Stomach smooth muscle (tissue), 2 donors: ENCODE measurements at regions not wholly inside any gene's neighbourhood (a gene's known extent, or its start where the extent isn't known, plus 50 kb on each side); places are given as distances from the start of the nearest gene placed in this dataset.

Experiments used
- H3K27ac ChIP-seq: one replicate; pipeline ENCODE4 v1.7.0; 2013; ENCODE audit warnings: mild to moderate bottlenecking, low read length, inconsistent platforms
- H3K27me3 ChIP-seq, 2 donors: one replicate each; pipeline ENCODE4 v1.7.0; 2013; ENCODE audit warnings: low read length in 2 of 2; ENCODE audit not compliant: insufficient read depth in 2 of 2, control insufficient read depth in 1 of 2
- H3K36me3 ChIP-seq, 2 donors: one replicate each; pipeline ENCODE4 v1.7.0; 2013; ENCODE audit warnings: low read length in 2 of 2; ENCODE audit not compliant: control insufficient read depth in 2 of 2, insufficient read depth in 2 of 2
- H3K4me1 ChIP-seq: one replicate; pipeline ENCODE4 v1.7.0; 2013; ENCODE audit warnings: low read length; ENCODE audit not compliant: control insufficient read depth, insufficient read depth
- H3K4me3 ChIP-seq, 2 donors: one replicate each; pipeline ENCODE4 v1.7.0; 2013; ENCODE audit warnings: low read length in 2 of 2
- H3K9ac ChIP-seq, 2 donors: one replicate each; pipeline ENCODE4 v1.7.0; 2013; ENCODE audit warnings: low read length in 2 of 2, mild to moderate bottlenecking in 1 of 2
- H3K9me3 ChIP-seq, 2 donors: one replicate each; pipeline ENCODE4 v1.7.0; 2013; ENCODE audit warnings: low read length in 2 of 2; ENCODE audit not compliant: control insufficient read depth in 2 of 2
- donor health status: healthy.
- donor health status: Pancreatic carcinoma.

DNA sequence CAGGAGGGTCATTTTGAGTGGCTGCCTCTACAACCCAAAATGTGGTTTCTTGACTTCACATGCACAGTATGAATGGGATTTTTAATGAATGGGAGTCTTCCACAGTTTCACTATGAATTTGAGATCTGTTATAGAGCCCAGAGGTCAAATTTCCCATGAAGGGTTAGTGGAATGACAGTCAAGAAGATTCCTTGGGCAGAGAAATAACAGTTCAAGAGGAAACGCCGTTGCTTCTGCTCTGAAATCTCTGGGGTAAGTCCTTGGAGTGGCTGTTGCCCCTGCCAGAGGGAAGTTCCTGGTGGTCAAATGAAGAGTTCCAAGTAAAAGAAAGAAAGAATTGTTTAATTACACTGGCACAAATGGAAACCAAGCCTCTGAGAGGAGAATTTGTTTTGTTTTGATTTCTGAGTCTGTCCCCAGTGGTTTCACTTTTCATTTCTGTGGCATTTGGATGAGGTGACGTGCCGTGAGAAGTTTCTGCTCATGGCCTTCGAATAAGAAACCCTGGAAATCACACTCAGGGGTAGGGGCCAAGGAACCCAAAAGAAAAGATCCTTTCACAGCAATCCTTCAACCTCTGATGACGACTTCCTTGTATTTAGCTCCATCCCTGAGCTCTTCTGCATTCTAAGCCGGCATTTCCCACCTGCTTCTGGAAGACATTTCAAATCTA lies 77.5 kb upstream of the IL12A start:
- Histone ChIP-seq H3K9ac (peak overlapping the region; percentile 14 to 30), H3K9me3 (no peaks in the 10 kb centered on the region), H3K27ac (peak overlapping the region; percentile 38), H3K4me3 (peak overlapping the region; percentile 31 to 67), H3K36me3 (no peaks in the 10 kb centered on the region), H3K27me3 (no peaks in the 10 kb centered on the region), H3K4me1 (no peaks in the 10 kb centered on the region)

DNA sequence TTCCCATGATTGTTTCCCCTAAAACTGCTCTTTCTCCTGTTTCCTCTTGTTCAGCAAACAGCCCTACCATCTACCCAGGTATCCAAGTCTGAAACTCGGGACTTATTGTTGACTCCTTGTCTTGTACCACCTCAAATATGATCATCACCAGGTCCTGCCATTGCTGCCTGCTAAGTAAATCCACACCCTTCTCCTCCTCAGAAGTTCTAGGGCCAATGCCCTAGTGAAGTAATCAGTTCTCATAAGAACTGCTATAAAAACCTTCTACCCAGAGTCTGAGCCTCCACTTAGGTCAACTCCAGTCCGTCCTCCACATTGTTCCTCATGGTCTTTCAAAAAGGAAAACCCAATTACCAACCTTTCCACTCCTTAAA lies 77.0 kb upstream of the IL12A start:
- peak overlapping the region in 1 of 2 donors; percentile 30 for H3K9ac ChIP-seq
- H3K36me3 ChIP-seq, result no peaks in the 10 kb centered on the region
- H3K4me3 ChIP-seq, result peak overlapping the region; percentile 31 to 67
- no peak overlapping the region for H3K27ac ChIP-seq
- no peaks in the 10 kb centered on the region for H3K27me3 ChIP-seq
- no peaks in the 10 kb centered on the region for H3K9me3 ChIP-seq
- H3K4me1 ChIP-seq, result no peaks in the 10 kb centered on the region

DNA sequence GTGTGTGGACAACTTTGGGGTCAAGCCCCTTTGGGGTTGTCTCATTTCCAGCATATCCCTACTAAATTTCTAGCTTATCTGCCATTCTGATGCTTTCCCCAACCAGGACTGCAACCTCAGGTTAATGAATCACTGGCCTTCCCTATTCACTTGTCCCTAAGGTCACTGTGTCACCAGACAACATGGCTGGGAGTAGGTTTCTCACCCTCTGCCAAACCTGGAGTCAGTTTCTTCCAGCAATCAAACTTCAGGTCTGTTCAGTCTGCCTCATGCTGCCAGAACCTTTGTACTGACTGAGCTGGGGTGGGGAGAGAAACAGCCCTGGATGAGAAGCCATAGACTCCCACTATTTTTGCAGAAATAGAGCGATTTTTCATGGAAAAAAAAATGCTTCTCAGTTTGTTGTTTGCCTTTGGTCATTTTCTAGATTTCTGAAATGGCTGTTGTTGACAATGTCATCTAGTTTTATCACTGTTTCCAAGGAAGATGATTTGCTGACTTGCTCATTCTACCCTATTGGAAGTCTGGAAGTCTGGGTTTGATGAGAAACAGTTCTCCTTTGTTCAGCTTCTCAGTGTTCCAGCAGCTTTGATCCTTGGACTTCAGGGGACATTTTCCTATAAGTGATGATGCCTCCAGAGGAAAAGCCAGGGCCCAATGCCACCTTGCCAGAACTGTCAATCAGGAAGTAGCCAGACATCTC lies 74.8 kb upstream of the IL12A start:
- Histone ChIP-seq H3K27me3 (no peaks in the 10 kb centered on the region), H3K27ac (no peak overlapping the region), H3K4me1 (no peaks in the 10 kb centered on the region), H3K4me3 (no peak overlapping the region), H3K9ac (no peak overlapping the region), H3K9me3 (no peaks in the 10 kb centered on the region), H3K36me3 (no peaks in the 10 kb centered on the region)

DNA sequence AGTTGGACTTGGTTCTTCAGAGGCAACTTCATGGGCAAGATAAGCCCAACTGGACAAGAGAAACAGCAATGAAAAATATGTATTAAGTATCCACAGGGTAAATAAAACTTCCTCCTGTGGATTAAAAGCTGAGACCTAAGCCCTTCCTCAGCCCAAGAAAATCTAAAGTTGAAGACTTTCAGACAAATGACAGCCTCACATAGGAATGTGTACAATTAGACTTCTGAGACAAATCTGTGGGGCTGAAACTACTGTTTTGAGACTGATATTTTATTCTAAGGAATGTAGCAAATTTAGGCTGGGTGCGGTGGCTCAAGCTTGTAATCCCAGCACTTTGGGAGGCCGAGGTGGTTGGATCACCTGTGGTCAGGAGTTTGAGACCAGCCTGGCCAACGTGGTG lies 74.2 kb upstream of the IL12A start:
- H3K27me3 ChIP-seq, result no peaks in the 10 kb centered on the region
- H3K4me1 ChIP-seq, result no peaks in the 10 kb centered on the region
- H3K4me3 ChIP-seq, result no peak overlapping the region
- H3K27ac ChIP-seq, result no peak overlapping the region
- H3K9ac ChIP-seq, result no peak overlapping the region
- no peaks in the 10 kb centered on the region for H3K36me3 ChIP-seq
- no peaks in the 10 kb centered on the region for H3K9me3 ChIP-seq

DNA sequence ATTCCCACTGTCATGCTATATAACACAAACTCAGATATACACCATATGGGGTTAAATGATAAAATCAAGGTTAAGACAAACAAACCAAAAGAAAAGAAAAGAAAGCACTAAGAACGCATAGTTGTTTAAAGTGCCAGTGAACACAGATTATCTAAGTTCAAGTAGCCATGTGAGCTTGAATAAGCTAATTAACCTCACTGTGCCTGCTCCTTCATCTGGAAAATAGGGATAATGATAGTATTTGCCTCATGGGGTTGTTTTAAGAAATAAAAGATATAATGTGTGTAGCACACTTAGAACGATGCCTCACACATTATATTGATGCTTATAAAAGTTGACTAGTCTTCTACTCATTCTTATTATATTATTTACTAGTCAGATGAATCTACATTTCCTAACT lies 72.6 kb upstream of the IL12A start:
- H3K4me3 ChIP-seq, result no peak overlapping the region
- H3K4me1 ChIP-seq, result no peaks in the 10 kb centered on the region
- no peak overlapping the region for H3K27ac ChIP-seq
- H3K36me3 ChIP-seq, result no peaks in the 10 kb centered on the region
- no peaks in the 10 kb centered on the region for H3K9me3 ChIP-seq
- H3K27me3 ChIP-seq, result no peaks in the 10 kb centered on the region
- no peak overlapping the region for H3K9ac ChIP-seq

DNA sequence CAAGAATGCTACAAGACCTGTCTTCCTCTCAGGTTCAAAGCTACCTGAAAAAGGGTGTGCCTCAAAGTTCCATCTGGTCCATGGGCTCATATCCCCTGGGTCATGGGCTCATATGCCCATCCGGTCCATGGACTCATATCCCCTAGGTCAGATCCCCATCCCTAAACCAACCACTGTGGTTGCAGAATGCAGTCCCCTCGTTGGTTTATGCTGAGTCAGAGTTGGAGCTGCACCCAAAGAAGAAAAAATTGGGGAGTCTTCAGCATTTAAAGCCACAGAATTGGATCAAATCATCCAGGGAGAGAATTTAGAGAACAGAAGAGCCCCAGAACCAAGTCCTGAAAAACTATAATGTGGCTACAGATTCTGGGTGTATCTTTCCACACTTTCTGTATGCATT lies 71.5 kb upstream of the IL12A start:
- Histone ChIP-seq H3K4me1 (no peaks in the 10 kb centered on the region), H3K9me3 (no peaks in the 10 kb centered on the region), H3K4me3 (no peak overlapping the region), H3K36me3 (no peaks in the 10 kb centered on the region), H3K27ac (no peak overlapping the region), H3K9ac (no peak overlapping the region), H3K27me3 (no peaks in the 10 kb centered on the region)

DNA sequence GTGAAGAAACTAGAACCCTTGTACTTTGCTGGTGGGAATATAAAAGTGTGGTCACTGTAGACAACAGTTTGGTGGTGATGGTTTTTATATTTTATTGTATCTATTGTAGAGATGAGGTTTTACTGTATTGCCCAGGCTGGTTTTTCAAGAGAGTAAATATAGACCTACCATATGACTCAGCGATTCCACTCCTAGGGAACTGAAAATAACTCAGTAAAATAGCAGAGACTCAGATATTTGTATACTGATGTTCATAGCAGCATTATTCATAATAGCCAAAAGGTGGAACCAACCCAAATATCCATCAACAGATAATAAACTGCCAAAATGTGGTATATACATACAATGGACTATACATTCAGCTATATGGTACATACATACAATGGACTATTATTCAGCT lies 68.8 kb upstream of the IL12A start:
- Histone ChIP-seq H3K36me3 (no peaks in the 10 kb centered on the region), H3K9me3 (no peaks in the 10 kb centered on the region), H3K4me3 (no peak overlapping the region), H3K4me1 (no peaks in the 10 kb centered on the region), H3K27ac (no peak overlapping the region), H3K9ac (no peak overlapping the region), H3K27me3 (no peaks in the 10 kb centered on the region)

DNA sequence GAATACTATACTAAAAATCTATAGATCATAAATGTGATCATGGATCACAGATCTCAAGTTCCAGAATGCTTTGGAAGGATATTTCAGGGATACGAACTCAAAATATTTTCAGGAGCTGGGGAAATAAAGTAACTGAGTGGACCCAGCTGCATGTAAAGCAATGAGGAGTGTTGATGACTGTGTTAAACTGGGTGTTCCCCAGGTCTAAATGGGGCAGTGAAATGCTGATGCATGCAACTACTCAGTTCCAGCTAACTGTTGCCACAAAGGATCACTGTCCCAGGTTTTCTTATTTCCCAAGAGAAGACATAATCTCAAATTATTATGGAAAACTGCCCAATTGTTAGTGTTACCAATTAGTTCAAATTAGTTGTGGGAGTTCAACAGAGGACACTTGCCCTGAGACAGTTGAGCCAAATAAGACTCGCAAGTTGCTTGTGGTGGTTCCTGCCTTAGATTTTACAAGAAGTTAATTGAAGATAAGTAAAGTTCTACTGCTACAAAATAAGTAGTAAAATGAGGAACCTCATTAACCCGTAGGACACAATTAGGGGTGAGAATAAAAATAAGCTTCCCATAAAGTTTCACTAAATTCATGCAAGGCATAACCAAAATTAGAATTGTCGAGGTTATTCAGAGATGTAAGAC lies 66.3 kb upstream of the IL12A start:
- H3K27ac ChIP-seq, result no peak overlapping the region
- H3K9me3 ChIP-seq, result no peaks in the 10 kb centered on the region
- no peaks in the 10 kb centered on the region for H3K36me3 ChIP-seq
- no peaks in the 10 kb centered on the region for H3K4me1 ChIP-seq
- H3K9ac ChIP-seq, result no peak overlapping the region
- no peak overlapping the region for H3K4me3 ChIP-seq
- no peaks in the 10 kb centered on the region for H3K27me3 ChIP-seq

DNA sequence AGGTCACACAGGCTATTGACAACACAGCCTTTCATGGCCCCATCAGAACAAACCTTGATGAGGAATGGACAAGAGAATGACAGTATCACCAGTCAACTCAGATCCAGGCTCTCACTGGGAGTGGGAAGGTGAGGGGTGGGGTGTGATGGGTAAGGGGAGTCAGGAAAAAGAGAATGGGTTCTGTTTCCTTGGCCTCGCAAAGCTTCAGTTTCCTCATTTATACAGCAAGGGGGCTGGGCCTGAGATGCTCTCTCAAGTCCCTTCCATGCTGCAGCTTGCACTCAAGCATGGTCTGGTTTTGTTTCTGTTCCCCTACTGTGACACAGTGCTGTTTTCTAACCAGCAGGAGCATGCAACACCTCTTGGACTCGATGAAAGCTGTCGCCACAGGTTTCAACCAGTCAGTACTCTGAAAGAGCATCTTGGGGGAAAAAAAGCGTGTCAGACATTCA lies 65.7 kb upstream of the IL12A start:
- Histone ChIP-seq H3K9ac (no peak overlapping the region), H3K27ac (no peak overlapping the region), H3K27me3 (no peaks in the 10 kb centered on the region), H3K9me3 (no peaks in the 10 kb centered on the region), H3K4me3 (no peak overlapping the region), H3K36me3 (no peaks in the 10 kb centered on the region), H3K4me1 (peaks cover 2% of the 10 kb centered on the region)

DNA sequence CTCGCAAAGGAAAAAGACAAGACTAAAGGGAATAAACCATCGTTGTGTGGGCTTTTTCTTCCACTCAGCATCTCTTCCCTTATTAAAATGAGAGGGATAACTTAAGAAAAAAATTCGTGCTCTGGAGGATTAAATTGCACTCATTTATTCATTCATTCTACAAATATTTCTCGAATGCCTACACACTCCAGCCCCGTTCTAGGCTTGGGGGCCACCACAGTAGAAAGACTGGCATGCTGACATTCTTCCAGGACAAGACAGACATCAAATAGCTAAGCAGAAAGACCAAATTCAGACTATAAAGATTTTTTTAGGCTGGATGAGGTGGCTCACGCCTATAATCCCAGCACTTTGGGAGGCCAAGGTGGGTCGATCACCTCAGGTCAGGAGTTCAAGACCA lies 65.3 kb upstream of the IL12A start:
- H3K27ac ChIP-seq, result no peak overlapping the region
- no peaks in the 10 kb centered on the region for H3K9me3 ChIP-seq
- no peak overlapping the region for H3K4me3 ChIP-seq
- peaks cover 6% of the 10 kb centered on the region for H3K4me1 ChIP-seq
- H3K9ac ChIP-seq, result no peak overlapping the region
- no peaks in the 10 kb centered on the region for H3K27me3 ChIP-seq
- H3K36me3 ChIP-seq, result no peaks in the 10 kb centered on the region

DNA sequence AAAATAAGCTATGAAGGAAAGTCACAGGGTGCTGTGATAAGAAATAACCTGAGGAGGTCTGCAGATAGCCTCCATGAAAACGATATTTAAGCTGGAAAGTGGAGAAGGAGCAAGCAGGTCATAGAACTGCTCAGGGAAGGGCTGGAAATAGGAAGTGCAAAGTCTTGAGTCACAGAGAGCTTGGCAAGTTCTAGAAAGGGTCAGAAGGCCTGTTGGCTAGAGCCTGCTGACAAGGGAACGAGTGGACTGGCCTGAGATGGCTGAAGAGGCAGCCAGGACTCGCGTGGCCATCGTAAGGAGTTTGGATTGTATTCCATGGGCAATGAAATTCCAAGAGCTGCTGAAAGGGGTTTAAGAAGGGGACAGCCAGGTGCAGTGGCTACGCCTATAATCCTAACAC lies 64.7 kb upstream of the IL12A start:
- H3K27ac ChIP-seq, result no peak overlapping the region
- no peak overlapping the region for H3K9ac ChIP-seq
- no peak overlapping the region for H3K4me3 ChIP-seq
- H3K36me3 ChIP-seq, result no peaks in the 10 kb centered on the region
- no peaks in the 10 kb centered on the region for H3K9me3 ChIP-seq
- no peaks in the 10 kb centered on the region for H3K27me3 ChIP-seq
- H3K4me1 ChIP-seq, result peaks cover 10% of the 10 kb centered on the region
